SK-MEL-5 (cell line): ENCODE measurements at regions not wholly inside any gene's neighbourhood (a gene's known extent, or its start where the extent isn't known, plus 50 kb on each side); places are given as distances from the start of the nearest gene placed in this dataset.
"Not testable (repeated sequence)": the region's sequence is repeated elsewhere in the genome, so short reads cannot be mapped to it uniquely, and the experiment has no call there.

Experiments
- DNase-seq: peaks from one replicate; pipeline ENCODE4 v3.0.0-alpha.2; 2016; ENCODE audit warnings: low read depth, low spot score
- in situ Hi-C: cut with HindIII; loops from 2 replicates; pipeline ENCODE4 v1.10.0; 2016; ENCODE audit warnings: low sequenced_read_pairs, high pct_unique_total_duplicates, low pct_unique_long_range_greater_than_20kb

DNA sequence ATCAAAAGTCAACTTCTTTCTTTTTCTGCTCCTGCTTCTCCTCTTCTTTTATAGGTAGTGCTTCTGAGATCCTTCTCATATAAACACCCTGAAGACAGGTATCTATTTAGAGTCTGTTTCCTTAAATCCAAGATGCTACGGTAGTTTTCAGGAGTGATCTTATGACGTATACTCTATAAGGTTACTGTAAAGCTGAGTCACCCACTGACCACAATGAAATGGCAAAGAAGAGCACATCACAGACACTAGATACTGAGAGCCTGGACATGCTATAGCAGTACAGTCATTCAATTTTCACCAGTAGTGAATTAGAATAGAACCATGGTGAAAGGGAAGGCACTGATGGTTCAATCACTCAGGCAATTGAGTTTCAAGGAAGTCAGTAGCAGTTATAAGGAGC is 412.5 kb downstream of the ADAM29 start:
- in situ Hi-C loops, result no loop called here

GRCh38 chr4:175335331-175335730 is 417.2 kb downstream of the ADAM29 start:
- in situ Hi-C loops, result no loop called here

More for the DNA sequence above, 412.5 kb downstream of the ADAM29 start:
- peak; percentile 13 for DNase-seq

DNA sequence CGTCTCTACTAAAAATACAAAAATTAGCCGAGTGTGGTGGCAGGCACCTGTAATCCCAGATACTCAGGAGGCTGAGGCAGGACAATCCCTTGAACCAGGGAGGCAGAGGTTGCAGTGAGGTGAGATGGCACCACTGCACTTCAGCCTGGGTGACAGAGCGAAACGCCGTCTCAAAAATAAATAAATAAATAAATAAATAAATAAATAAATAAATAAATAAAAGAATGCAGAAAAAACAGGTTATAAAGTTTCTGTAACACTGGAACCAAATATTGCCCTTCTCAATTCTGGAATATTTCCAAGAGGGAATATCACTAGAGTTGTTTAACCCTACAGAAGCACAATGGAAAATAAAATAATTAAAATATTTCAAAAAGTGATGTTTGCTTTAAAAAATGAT is 418.4 kb downstream of the ADAM29 start:
- in situ Hi-C loops, DNase-seq: not testable (repeated sequence)

More at GRCh38 chr4:175335331-175335730, 417.2 kb downstream of the ADAM29 start:
- DNase-seq, result no peak

- in situ Hi-C loops, result no loop called here
- DNase-seq, result no peak
Measured at GRCh38 chr4:175339100-175339707, 421.0 kb downstream of the ADAM29 start.

GRCh38 chr4:175341203-175341755 is 423.1 kb downstream of the ADAM29 start:
- DNase-seq, result no peak
- in situ Hi-C loops, result no loop called here

- in situ Hi-C loops, result no loop called here
- DNase-seq, result peak; percentile 57
Measured at GRCh38 chr4:175346376-175346775, 428.2 kb downstream of the ADAM29 start.

DNA sequence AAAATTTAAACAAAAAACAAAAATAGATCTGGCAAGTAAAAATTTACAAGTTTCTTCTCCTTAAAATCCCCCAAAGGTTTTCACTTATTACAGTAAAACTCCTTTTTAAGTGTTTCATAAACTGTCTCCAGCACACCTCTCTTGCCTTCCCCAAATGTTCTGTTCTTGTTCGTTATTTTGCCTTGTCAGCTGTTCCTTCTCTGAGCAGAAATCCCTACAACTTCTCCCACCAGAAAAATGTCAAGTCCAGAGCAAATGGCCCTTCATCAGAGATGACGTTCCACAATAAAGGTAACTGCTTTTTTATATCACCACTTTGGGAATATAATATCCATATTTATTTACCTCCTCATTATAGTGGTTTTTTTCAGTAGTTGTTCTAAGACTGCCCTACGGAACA is 432.1 kb downstream of the ADAM29 start:
- no peak for DNase-seq
- in situ Hi-C loops, result no loop called here

GRCh38 chr4:175351473-175351872 is 433.3 kb downstream of the ADAM29 start:
- in situ Hi-C loops, result no loop called here
- no peak for DNase-seq

- no peak for DNase-seq
- in situ Hi-C loops, result no loop called here
Measured at GRCh38 chr4:175369087-175369486, 443.0 kb downstream of the GPM6A start.

DNA sequence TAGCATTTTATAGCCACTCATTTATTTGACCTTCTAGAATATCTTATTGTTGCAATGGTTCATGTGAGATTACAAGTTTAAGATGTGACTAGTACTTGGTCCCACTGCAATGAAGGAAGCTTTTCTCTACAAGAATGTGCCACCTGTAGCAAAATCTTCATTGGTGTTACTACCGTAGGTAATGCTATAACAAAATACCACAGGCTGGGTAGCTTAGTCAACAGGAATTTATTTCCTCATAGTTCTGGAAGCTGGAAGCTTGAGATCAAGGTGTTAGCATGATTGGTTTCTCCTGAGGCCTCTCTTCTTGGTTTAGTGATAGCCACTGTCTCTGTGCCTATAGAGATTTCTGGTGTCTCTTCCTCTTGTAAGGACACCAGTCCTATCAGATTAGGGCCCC is 441.0 kb downstream of the GPM6A start:
- in situ Hi-C loops, result no loop called here
- no peak for DNase-seq

DNA sequence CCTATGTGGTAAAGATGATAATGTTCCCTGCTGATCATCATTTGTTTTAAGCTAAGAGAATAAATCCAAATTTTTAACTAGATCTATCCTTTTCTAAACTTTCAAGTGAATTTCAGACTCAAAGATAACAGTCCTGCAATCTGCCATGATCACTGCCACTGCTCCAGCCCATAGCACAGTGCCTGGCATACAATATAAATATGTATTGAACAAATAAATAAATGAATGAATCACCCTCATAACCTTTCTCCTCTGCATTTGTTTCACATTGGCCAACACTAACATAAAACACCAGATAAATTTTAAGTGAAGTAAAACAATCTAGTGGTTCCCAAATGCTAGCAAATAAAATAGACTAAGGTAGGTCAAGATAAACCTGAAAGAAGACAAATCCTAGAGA is 439.0 kb downstream of the GPM6A start:
- DNase-seq, result no peak
- in situ Hi-C loops, result no loop called here

DNA sequence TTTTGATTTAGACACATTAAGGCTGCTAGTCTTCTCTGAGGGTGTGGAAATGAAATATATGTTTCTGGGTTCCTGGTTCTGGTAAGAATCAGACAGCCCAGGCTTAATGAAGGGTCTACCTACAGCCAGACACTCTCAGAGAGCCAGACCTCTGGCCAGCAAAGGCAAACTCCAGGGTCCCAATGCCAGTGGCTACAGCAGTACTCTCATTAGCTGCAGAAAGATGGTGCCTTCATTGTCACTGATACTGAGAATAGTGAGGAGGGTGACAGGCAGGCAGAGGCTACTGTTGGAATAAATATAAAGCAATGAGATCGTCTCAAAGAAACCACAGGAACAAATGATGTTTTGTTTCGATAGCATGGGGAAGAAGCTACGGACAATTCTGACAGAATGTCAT is 437.6 kb downstream of the GPM6A start:
- no peak for DNase-seq
- in situ Hi-C loops, result no loop called here

GRCh38 chr4:175376287-175376977 is 435.6 kb downstream of the GPM6A start:
- in situ Hi-C loops, result no loop called here

DNA sequence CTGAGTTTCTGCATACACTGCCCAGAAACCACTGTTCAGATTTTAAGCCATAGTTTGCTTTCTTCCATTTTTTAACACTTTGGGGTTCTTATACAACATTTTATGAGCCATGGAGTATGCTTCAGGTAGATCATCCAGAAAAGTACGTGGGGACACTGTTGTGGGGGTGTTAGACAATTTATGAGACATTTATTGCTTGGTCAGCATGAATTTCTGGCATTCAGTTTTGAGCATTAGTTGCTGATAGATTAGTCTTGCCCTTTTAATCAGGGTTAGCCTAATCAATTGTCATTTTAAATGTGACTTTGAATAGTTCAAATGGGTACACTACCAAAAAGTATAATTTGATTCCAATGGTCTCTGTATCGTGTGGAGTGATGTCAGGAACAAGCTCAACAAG is 434.9 kb downstream of the GPM6A start:
- no peak for DNase-seq
- in situ Hi-C loops, result no loop called here

More at GRCh38 chr4:175376287-175376977, 435.6 kb downstream of the GPM6A start:
- peak; percentile 37 for DNase-seq

GRCh38 chr4:175378372-175378771 is 433.7 kb downstream of the GPM6A start:
- in situ Hi-C loops, result no loop called here
- DNase-seq, result no peak

DNA sequence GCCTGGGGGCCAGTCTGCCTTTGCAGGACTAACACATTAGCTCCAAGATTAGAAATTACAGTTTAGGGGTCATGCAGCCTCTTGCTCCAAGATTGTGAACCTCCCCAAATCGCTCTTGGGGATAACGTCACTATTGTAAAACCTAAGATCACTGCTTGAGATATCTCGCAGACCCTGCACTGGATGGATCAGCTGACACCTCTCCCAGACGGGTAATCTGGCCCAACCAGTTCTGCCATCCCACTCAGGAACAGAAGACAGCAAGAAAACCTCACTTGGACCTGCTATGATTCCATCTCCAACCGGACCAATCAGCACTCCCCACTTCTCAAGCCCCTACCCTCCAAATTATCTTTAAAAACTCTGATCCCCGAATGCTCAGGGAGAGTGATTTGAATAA is 431.2 kb downstream of the GPM6A start:
- no peak for DNase-seq
- in situ Hi-C loops, result no loop called here

GRCh38 chr4:175385797-175386196 is 426.3 kb downstream of the GPM6A start:
- in situ Hi-C loops, result no loop called here
- no peak for DNase-seq

GRCh38 chr4:175386776-175387507 is 425.1 kb downstream of the GPM6A start:
- in situ Hi-C loops, result no loop called here
- no peak for DNase-seq
